HK-2 (cell line): ENCODE measurements at regions not wholly inside any gene's neighbourhood (a gene's known extent, or its start where the extent isn't known, plus 50 kb on each side); places are given as distances from the start of the nearest gene placed in this dataset.

Experiments
- DNase-seq: peaks from one replicate; pipeline ENCODE4 v3.0.0-alpha.2; 2018; ENCODE audit not compliant: unreplicated experiment

DNA sequence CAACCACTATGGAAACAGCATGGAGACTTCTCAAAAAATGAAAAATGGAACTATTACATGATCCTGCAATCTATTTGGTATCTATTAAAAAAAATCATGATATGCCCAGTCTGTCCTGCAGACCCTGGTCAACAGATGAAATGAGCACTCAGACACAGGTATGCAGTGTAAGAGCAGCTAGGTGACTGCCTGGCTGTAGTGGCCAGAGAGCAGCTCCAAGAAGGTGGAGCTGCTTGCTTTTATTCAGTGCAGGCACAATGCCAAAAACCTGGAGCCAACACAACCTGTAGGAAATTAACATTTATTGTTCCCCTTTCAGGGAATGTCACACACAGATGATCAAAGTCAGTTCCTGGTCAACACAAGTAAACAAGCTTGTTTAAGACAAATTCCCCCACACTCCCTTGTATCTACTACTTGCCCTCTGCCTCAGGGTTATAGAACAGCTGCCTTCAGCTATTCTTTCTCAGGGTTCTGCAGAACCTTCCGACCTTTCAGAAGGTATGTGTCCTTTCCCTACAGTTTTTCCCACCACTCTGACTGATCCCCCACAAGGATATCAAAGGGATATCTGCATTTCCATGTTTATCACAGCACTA is 933.7 kb upstream of the SLITRK5 start:
- no peak for DNase-seq

DNA sequence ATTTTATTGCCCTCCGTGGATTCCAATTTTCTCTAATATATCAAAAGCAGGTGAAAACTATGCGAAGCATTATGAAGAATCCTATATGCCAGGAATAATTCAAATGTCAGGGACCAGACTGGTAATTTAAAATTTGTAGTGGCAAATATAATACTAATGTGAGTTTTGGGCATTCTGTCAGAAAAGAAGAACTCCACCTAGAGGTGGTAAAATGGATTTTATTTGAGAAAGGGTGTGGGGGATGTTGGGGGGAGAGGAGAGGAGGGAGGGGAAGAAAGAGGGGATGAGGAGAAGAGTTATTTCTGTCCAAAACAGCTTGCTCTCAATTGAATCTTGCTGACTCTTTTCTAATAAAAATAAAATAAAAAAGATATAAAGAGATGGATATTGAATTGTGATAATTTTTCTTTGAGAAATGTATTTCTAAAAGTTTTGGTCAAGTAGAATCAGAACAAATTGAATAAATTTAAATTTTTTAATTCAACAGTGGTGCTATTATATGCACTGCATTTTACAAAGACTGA is 929.3 kb upstream of the SLITRK5 start:
- no peak for DNase-seq

DNA sequence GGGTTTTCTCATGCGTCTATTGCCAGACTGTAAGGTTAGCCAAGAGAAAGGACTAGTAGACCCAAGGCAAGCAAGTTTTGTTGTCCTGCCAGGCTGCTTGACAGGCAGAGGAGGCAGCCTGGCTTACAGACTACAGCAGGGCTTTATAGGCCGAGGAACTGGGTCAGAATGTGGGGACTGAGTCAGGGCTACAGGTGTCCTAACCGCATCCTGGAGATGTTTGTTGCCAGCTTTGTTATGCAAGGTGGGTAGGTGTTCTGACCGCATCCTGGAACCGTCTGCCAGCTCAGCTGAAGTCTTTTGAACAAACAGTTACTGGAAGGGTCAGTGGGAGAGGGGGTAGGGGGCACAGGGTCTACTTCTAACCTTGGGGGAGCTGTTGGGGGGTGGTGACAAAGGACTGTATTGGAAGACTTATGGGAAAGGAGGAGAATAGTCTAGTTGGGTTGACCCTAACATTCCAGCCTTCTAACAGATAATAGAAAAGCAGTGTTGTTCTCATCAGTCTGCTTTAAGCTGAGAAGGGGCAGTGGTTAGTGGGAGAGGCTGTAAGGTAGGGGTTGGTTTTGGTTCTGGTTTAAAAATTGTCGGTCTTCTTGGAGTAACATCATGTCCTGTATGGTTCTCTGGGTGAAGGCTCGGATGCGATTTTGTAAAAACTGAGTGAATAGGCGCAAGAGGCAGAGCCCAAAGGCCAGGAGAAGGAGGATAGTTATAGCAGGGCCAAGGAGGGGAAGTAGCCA is 913.8 kb upstream of the SLITRK5 start:
- DNase-seq = no peak

DNA sequence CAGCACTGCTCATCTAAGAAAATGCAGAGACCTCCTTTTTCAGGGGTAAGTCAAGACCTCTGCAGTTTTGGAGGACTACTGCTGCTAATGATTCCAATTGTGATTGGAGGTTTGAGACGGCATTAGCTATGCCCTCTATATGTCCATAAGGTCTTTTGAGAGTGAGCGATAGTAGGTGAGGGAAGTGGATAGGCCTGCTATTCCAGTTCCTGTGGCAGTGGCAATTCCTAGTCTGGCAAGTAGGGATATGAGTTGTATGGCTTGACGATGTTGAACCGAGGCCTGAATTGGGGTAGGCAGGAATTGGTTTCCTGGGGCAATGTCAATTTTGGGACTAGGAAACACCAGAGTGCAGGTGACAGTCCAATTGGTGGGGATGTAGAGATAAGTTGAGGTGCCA is 913.1 kb upstream of the SLITRK5 start:
- no peak for DNase-seq

DNA sequence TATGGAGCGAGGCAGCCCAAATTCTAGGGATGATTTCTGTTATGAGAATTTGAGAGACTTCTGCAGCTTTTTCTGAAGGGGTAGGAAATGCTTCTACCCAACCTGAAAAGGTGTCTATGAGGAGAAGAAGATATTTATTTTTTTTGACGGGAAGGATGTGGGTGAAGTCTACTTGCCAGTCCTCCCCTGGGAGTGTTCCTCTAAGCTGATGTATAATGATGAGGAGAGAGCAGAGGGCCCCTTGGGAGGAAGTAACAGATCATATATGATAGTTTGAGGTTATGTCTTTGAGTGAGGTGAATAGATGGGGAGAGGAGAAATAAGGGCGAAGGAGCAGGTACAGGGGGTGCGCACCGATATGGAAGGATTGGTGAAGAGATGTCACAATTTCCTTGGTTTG is 910.6 kb upstream of the SLITRK5 start:
- DNase-seq = no peak

DNA sequence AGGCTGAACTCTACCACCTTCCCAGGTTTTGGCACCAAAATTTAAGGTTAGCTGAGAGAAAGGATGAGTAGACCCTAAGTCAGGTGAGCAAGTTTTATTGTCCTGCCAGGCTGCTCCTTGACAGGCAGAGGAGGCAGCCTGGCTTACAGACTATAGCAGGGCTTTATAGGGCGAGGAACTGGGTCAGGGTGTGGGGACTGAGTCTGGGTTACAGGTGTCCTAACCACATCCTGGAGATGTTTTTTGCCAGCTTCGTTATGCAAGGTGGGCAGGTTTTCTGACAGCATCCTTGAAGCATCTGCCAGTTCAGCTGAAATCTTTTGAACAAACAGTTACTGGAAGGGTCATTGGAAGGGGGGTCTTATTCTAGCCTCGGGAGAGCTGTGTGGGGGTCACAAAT is 905.7 kb upstream of the SLITRK5 start:
- DNase-seq = no peak

DNA sequence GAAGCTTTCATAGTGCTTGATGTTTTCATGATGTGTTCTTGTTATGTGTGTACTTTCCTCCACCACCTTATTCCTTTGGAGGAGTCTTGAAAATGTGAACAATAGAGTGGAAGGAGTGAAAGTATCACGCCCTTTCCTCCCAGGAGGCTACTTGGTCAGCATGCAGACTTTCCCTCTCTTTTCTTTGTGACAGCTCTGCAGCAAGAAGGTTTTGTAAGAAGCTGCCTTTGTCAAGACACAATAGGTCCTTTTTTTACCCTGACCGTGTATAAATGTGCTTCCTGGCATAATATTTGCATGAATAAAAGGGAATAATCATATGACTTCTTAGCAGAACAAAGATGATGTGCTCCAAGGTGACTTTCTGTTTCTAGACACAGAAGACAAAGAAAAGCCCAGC is 882.6 kb upstream of the SLITRK5 start:
- no peak for DNase-seq

DNA sequence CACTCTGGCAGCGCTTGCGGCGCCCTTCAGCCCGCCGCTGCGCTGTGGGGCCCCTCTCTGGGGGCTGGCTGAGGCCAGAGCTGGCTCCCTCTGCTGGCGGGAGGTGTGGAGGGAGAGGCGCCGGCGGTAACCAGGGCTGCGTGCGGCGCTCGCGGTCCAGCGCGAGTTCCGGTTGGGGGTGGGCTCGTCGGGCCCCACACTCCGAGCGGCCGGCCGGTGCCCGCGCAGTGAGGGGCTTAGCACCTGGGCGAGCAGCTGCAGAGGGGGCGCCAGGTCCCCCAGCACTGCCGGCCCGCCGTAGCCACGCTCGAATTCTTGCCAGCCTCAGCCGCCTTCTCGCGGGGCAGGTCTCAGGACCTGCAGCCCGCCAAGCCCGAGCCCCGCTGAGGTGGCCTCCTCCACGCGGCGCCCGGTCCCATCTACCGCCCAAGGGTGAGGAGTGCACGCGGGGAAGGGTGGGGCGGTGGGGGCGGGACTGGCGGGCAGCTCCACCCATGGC is 879.0 kb upstream of the SLITRK5 start:
- no peak for DNase-seq

DNA sequence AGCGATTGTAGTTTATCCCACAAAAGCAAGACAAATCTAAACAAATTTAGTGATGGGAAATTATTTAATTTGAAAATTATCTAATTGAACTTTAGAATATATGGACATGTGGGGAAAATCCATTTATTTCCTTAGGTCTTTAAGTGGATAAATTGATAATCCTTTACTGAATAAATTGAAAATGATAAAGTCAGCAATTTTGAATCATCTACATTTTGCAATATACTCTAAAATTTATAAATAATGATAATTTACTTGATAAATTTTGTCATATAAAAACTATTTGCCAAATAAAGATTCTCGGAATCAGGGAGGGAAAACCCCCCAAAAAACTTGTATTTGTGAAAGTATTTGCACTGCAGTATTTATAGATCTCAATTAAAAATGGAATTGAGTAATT is 875.3 kb upstream of the SLITRK5 start:
- no peak for DNase-seq

DNA sequence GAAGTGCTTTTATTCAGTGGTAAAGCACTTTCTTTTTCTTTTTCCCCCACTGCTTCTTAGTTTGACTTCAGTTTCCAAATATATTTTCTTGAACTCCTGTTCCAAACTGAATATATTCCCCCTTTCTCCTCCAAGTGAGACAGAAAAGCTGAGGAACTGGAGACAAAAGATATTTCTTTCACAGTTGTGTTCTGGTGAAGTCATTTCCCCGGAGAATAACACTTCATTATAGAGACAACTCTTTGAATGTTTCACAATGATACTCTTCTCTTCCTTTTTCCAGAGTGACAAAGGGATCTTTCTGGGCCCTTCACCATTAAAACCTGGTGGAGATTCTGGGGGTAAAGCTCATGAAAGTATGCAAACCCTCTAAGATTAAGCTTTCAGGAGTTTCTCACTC is 860.8 kb upstream of the SLITRK5 start:
- DNase-seq = no peak

DNA sequence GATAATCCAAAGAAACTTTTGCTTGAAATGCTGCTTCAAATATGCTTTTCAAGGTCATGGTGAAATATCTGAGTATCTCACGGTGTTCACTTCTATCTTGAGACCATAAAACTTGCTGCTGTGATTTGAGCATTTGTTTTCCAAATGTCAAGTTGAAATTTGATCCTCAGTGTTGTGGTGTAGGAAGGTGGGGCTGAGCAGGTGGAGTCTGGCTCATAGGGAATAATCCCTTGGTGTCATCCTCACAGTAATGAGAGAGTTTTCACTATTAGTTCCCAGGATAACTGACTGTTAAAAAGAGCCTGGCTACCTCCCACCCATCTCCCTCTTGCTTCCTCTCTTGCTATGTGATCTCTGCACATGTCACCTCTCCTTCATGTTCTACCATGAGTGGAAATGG is 858.0 kb upstream of the SLITRK5 start:
- DNase-seq = no peak

DNA sequence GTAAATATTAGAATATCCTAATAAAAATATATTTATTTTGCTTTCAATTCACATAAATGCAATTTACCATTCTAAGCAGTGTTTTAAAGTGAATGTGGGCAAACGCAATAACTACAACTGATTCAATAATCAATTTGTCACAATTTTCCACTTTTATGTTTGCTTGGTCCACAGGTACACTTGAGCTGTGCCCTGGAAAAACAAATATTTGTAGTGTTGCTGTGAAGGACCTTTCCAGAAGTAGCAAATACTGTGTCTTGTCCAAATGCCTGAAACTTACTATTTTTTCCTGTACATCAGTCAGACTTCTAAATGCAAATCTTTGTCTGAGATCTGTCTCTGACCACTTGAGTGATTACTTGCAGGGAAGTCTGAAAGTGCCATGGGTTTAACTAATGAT is 845.8 kb upstream of the SLITRK5 start:
- no peak for DNase-seq

DNA sequence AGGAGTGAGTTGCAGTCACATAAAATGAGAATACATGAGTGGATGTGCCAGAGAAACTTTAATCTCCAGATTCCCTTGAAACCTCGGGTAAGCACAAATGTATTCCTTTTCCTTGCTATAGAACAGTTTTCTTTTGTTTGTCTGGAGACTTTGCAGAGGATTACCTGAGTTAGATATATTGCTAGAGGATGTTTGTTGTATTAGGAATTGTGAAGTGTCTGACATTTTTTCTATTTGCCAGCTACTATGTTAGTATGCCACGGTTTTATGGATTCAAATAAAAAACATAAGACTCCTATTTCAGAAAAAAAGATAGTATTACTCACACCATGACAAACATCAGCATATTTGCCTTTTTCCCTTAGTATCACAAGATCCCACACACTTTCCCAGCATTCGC is 844.9 kb upstream of the SLITRK5 start:
- DNase-seq = no peak

DNA sequence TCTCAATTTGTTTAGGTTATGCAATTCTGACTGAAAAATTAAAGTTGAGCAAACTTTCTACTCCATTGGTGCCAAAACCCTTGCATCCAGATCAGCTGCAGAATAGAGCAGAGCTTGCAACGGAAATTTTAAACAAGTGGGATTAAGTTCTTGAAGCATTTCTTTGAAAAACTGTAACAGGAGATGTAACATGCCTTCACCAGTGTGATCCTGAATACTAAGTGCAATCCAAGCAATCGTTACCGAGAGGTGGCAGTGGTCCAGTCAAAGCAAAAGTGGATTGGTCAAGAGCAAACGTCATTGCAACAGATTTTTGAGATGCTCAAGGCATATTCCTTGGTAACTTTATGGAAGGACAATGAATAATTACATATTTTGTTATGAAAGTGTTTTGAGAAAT is 841.1 kb upstream of the SLITRK5 start:
- DNase-seq = no peak

DNA sequence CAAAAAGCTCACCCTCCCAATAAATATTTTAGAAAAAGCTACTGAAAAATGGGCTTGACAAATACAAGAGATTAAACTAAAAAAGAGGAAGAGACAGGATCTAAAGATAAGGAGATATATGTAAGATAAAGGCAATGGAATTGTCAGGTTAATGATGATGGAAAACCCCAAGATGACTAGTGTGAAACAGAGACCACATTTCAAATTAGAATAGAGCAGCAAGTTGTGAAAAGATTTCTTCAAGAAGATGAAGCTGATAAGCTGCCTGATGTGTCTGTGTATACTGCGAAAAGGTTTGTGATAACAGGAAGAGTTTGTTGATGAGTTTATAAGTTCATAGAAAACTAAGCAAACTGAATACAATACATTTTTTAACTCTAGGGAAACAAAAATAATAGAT is 840.1 kb upstream of the SLITRK5 start:
- DNase-seq = no peak

DNA sequence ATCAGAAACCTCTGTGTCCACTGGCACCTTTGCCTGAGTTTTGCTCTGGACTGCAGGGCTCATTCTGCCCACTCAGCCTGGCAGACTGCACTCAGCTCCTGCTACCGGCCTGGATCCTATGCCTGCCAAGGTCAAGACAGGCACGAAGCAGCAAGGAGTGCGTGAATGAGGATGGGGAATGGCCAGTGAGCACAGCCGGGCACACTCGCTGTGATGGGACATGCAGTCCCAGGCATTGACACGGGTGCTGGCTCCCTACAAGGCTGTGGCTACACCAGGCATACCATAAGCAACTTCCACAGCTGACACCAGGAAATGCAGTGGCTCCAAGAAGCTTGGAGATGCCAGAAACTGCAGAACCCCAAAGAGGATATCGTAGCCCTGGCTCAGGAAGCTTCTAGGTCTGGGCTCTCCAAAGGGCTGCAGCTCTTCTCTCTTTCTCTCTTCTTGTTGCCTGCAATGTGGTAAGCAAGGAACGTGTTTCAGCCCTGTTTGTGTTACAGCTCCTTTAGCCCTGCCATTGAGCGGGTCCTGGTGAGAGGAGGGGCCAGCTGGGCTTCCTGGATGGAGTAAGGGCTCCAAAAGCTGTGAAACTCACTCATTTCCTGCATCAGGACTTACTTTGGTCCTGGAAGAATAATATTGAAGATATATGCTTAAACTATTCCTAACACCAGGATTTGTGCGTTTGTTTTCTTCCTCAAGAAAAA is 832.6 kb upstream of the SLITRK5 start:
- DNase-seq = no peak

DNA sequence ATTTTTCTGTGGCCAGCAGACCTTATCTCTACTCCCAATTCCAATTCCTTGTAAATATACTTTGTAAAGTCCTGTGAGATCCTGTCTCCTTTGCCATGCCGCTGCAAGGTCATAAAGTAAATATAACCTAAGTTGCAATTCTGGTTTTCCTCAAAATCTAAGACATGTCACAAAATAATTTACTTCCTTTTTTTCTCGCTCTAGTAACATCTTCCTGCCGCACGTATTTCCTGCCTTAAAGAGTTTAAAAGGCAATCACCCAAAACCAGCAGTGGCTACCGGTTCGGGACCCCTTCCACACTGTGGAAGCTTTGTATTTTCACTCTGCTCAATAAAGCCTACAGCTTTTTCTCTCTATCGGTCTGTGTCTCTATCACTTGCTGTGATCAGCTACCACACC is 832.0 kb upstream of the SLITRK5 start:
- DNase-seq = no peak

DNA sequence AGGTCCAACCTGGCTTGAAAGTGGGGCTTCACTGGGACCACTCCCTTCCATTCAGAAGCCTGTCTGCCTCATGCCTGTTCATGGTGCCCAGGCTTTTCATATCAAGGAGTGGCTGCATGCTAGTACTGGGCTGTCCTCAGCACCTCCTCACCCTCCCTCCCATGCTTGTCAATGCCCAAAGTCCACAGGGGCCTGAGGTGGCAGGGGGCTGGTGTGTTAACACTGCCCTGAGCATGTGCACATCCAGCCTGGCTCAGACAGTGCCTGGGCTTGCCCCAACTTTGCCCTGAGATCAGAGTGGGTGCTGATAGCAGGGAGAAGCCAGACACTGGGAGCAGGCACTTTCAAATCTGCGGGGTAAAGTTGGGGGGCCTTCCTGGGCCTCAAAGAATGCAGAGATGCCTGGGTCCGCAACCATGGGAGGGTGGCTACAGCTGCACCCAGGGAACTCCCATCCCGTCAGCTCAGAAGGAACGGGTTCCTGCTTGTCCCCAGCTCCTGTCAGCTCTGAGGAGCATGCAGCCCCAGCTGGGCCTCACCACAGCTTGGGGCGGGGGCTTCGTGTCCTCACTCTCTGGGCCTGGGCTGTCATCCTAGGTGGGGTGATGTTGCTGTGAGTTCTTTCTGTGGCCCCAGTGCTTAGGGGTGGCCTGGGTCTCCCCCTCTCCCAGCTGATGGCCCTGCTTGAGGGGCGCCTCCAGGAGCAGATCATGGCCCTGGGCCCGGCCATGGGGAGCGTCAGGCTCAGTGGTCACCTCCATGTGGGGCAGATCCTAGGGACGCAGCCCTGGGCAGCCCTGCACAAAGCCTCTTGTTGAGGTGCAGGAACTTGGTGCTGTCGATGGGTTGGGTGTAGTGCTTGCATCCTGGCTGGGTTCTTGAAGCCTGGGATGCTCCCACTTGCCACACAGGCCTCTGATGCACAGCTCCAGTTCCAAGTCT is 830.6 kb upstream of the SLITRK5 start:
- DNase-seq = no peak

DNA sequence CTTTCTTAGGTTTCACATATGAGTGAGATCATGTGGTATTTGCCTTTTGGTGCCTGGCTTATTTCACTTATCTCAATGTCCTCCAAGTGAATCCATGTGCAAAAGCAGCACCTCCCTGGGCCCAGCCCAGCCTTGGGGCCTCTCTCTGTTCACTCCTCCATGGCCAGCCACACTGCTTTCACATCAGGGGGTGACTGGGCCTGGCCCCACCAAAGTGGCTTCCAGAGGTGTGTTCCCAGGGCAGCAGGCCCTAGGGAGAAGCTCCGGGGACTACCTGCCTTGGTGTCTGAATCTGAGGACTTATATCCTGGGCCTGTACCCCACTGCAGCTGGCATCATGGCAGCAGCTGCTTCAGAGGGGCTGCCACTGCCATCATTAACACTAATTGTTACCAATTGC is 829.9 kb upstream of the SLITRK5 start:
- no peak for DNase-seq

DNA sequence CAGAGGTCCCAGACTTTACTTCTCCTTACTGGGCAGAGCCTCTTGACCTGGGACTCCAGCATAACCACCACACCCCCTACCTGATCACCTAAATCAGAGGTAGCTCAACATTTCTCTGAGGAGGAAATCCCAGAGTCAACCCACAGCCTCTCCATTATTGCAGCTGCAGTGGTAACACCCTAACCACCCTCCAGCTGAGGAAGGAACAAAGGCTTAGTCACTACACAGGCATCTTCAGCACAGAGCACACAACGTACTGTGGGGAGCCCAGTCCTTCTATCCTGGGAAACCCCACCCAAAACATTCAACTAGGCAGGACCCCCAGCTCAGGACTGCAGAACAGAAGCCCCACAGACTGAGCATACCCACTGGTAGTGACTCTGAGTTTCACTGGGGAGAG is 824.7 kb upstream of the SLITRK5 start:
- no peak for DNase-seq

DNA sequence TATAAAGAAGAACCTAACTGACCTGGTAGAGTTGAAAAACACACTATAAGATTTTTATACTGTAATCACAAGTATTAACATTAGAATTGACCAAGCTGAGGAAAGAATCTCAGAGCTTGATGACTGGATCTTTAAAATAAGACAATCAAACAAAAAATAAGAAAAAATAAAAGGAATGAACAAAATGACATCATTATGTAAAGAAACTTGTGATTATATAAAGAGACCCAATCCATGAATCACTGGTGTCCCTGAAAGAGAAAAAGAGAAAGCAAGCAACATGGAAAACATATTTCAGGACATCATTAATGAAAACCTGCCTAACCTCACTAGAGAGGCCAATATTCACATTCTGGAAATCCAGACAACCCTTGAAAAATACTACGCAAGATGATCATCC is 822.5 kb upstream of the SLITRK5 start:
- DNase-seq = no peak

DNA sequence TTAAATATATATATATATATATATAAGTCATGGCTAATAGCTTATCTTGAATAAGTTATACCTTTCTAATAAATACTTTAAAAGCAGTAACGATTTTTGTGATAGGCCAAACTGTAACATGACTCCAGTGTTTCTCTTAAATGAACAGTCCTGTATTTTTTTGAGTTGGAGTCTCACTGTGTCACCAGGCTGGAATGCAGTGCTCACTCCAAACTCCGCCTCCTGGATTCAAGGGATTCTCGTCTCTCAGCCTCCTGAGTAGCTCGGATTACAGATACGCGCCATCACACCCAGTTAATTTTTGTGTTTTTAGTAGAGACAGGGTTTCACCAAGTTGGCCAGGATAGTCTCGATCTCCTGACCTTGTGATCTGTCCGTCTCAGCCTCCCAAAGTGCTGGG is 814.2 kb upstream of the SLITRK5 start:
- no peak for DNase-seq
